DOHH2 (cell line): ENCODE measurements at regions not wholly inside any gene's neighbourhood (a gene's known extent, or its start where the extent isn't known, plus 50 kb on each side); places are given as distances from the start of the nearest gene placed in this dataset.
"Not testable (repeated sequence)": the region's sequence is repeated elsewhere in the genome, so short reads cannot be mapped to it uniquely, and the experiment has no call there.

Experiments used
- H3F3A ChIP-seq: fragments of 200-600 bp; sonication (generic), shearing (Covaris generic); 2 replicates; pipeline ENCODE4 v1.6.0; 2016; ENCODE audit warnings: antibody characterized with exemption, mild to moderate bottlenecking; ENCODE audit not compliant: control insufficient read depth, insufficient read depth
- H3K27ac ChIP-seq: fragments of 200-600 bp; sonication (generic); 2 replicates; pipeline ENCODE4 v1.5.1; 2014; ENCODE audit warnings: low read depth, mild to moderate bottlenecking, low read length, moderate library complexity
- H3K27me3 ChIP-seq: fragments of 200-600 bp; sonication (generic); 2 replicates; pipeline ENCODE4 v1.6.1; 2014; ENCODE audit warnings: mild to moderate bottlenecking, low read length, mixed read lengths; ENCODE audit not compliant: control insufficient read depth
- H3K36me3 ChIP-seq: fragments of 200-600 bp; sonication (generic); 2 replicates; pipeline ENCODE4 v1.6.1; 2014; ENCODE audit warnings: mild to moderate bottlenecking, low read length, moderate library complexity, mixed read lengths; ENCODE audit not compliant: control insufficient read depth
- H3K4me1 ChIP-seq: fragments of 200-600 bp; sonication (generic); 2 replicates; pipeline ENCODE4 v1.6.1; 2014; ENCODE audit warnings: mild to moderate bottlenecking, low read length, mixed read lengths; ENCODE audit not compliant: control insufficient read depth
- H3K4me2 ChIP-seq: fragments of 200-600 bp; sonication (generic); 2 replicates; pipeline ENCODE4 v1.6.0; 2014; ENCODE audit warnings: mild to moderate bottlenecking, low read length, moderate library complexity
- H3K4me3 ChIP-seq: fragments of 200-600 bp; sonication (generic); 2 replicates; pipeline ENCODE4 v1.5.1; 2014; ENCODE audit warnings: mild to moderate bottlenecking, low read length, mixed read lengths
- H3K79me2 ChIP-seq: fragments of 200-600 bp; sonication (generic); 2 replicates; pipeline ENCODE4 v1.6.1; 2014; ENCODE audit warnings: mild to moderate bottlenecking, low read length, mixed read lengths; ENCODE audit not compliant: control insufficient read depth
- H3K9me2 ChIP-seq: fragments of 200-600 bp; sonication (generic); replicated peaks from 2 replicates; pipeline ENCODE4 v1.6.1; 2014; ENCODE audit warnings: mild to moderate bottlenecking, low read length, mixed read lengths; ENCODE audit not compliant: control insufficient read depth
- H3K9me3 ChIP-seq: fragments of 200-600 bp; sonication (generic); 2 replicates; pipeline ENCODE4 v1.6.1; 2014; ENCODE audit warnings: antibody characterized with exemption, low read length, mixed read lengths; ENCODE audit not compliant: control insufficient read depth, insufficient read depth
- H4K20me1 ChIP-seq: fragments of 200-600 bp; sonication (generic); 2 replicates; pipeline ENCODE4 v1.6.0; 2014; ENCODE audit warnings: low read depth, mild to moderate bottlenecking, antibody characterized with exemption, low read length, moderate library complexity; ENCODE audit not compliant: control insufficient read depth, insufficient read depth
- EZH2phosphoT487 ChIP-seq: fragments of 200-600 bp; sonication (generic); IDR thresholded peaks from 2 replicates; pipeline ENCODE4 v1.6.1; 2017; ENCODE audit warnings: borderline replicate concordance, mild to moderate bottlenecking, antibody characterized with exemption, low read length, moderate library complexity, mixed read lengths
- TF ChIP-seq, protein P1 (sequence below): fragments of 200-600 bp; sonication (generic); IDR thresholded peaks from one replicate; pipeline ENCODE4 v1.5.1; 2014; ENCODE audit warnings: antibody characterized with exemption, mild to moderate bottlenecking, low read depth, low read length; ENCODE audit not compliant: poor library complexity, severe bottlenecking

DNA sequence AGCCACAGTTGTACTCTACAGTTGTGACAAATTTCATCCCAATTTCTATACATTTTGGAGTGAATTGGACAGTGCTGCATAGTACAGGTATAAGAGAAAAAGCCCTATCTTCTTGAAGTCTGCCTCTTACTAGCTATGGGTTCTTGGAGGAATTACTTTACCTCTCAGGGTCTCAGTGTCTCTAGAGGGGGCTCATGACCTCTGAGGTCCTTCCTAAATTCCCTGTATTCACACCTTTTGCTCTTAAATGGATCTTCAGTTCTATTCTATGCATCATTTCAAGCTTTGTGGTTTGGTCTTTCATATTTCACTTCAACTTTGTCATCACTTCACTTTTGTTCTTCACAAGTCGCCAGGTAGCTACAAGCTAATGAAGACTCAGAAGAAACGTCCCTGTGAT is 71.2 kb upstream of the ERCC4 start:
- Histone ChIP-seq H3K27ac (no peak overlapping the region), H3K4me2 (no peak overlapping the region), H3K9me2 (no peaks in the 10 kb centered on the region), H3K4me3 (no peak overlapping the region), H3K4me1 (no peaks in the 10 kb centered on the region), H3K79me2 (no peaks in the 10 kb centered on the region), H4K20me1 (no peaks in the 10 kb centered on the region), H3K36me3 (no peaks in the 10 kb centered on the region), H3K27me3 (peaks cover 7% of the 10 kb centered on the region; the same call in 1 of the 2 replicates), H3F3A (no peaks in the 10 kb centered on the region), H3K9me3 (no peaks in the 10 kb centered on the region)
- TF ChIP-seq EZH2phosphoT487 = no peak
- TF ChIP-seq, protein P1, sequence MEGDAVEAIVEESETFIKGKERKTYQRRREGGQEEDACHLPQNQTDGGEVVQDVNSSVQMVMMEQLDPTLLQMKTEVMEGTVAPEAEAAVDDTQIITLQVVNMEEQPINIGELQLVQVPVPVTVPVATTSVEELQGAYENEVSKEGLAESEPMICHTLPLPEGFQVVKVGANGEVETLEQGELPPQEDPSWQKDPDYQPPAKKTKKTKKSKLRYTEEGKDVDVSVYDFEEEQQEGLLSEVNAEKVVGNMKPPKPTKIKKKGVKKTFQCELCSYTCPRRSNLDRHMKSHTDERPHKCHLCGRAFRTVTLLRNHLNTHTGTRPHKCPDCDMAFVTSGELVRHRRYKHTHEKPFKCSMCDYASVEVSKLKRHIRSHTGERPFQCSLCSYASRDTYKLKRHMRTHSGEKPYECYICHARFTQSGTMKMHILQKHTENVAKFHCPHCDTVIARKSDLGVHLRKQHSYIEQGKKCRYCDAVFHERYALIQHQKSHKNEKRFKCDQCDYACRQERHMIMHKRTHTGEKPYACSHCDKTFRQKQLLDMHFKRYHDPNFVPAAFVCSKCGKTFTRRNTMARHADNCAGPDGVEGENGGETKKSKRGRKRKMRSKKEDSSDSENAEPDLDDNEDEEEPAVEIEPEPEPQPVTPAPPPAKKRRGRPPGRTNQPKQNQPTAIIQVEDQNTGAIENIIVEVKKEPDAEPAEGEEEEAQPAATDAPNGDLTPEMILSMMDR = no peak

DNA sequence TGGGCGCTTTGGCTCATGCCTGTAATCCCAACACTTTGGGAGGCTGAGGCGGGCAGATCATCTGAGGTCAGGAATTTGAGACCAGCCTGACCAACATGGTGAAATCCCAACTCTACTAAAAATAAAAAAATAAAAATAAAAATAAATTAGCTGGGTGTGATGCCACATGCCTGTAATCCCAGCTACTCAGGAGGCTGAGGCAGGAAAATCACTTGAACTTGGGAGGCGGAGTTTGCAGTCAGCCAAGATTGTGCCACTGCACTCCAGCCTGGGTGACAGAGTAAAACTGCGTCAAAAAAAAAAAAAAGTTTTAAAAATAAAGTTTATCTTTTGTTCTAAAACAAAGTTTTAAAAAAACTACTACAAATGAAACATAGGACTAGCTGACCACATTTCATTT is 69.8 kb upstream of the ERCC4 start:
- H3F3A ChIP-seq, H3K27me3 ChIP-seq, H3K4me3 ChIP-seq, H3K9me3 ChIP-seq, H3K4me2 ChIP-seq, H4K20me1 ChIP-seq, H3K27ac ChIP-seq, H3K36me3 ChIP-seq, H3K79me2 ChIP-seq, H3K9me2 ChIP-seq, H3K4me1 ChIP-seq: not testable (repeated sequence)

DNA sequence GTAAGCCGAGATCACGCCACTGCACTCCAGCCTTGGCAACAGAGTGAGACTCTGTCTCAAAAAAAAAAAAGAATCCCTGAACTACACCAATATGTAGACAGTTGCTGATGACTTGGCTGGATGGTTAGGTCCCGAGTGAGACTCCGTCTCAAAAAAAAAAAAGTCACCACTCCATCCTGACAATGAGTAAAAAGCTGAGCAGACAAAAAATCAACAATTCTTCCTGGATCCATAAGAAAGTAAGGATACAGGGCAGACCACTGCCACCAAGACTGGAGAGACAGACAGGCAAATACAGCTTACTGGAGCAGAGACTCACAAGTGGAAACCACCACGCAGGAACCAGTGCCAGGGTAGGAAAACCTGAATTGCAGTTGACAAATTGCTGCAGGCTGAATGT is 67.1 kb upstream of the ERCC4 start:
- H3K4me1 ChIP-seq = no peaks in the 10 kb centered on the region
- TF ChIP-seq EZH2phosphoT487 = no peak
- TF ChIP-seq, protein P1 = no peak
- no peaks in the 10 kb centered on the region for H3K79me2 ChIP-seq
- no peaks in the 10 kb centered on the region for H4K20me1 ChIP-seq
- H3K36me3 ChIP-seq = no peaks in the 10 kb centered on the region
- H3K27me3 ChIP-seq = peaks cover 5% of the 10 kb centered on the region; the same call in 1 of the 2 replicates
- H3K4me3 ChIP-seq = no peak overlapping the region
- H3K4me2 ChIP-seq = no peak overlapping the region
- H3K9me3 ChIP-seq = no peaks in the 10 kb centered on the region
- no peak overlapping the region for H3K27ac ChIP-seq
- no peaks in the 10 kb centered on the region for H3F3A ChIP-seq
- H3K9me2 ChIP-seq = no peaks in the 10 kb centered on the region

DNA sequence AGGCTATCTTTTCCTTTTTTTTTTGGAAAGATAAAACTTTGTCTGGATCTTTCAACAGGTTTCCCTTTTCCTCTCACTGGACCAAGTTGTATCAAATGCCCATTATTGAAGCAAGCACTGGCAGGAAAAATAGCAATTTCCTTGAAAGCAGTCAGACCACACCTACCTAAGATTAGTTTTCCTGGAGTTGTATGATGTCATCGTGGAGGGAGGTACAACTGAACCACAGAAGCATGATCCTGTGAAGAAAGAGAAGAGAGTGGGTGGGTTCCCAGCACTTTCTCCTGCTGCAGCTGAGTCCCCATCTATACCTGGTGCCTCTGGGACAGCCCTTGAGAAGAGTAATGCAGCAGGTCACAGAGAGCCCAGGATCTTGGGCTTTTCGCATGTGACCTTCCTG is 63.6 kb upstream of the ERCC4 start:
- no peaks in the 10 kb centered on the region for H3K36me3 ChIP-seq
- no peaks in the 10 kb centered on the region for H3K4me1 ChIP-seq
- TF ChIP-seq, protein P1 = no peak
- TF ChIP-seq EZH2phosphoT487 = no peak
- H4K20me1 ChIP-seq = no peaks in the 10 kb centered on the region
- H3K4me2 ChIP-seq = no peak overlapping the region
- H3K4me3 ChIP-seq = no peak overlapping the region
- no peaks in the 10 kb centered on the region for H3K9me2 ChIP-seq
- peaks cover 11% of the 10 kb centered on the region; the same call in 1 of the 2 replicates for H3K27me3 ChIP-seq
- no peak overlapping the region for H3K27ac ChIP-seq
- no peaks in the 10 kb centered on the region for H3F3A ChIP-seq
- no peaks in the 10 kb centered on the region for H3K9me3 ChIP-seq
- H3K79me2 ChIP-seq = no peaks in the 10 kb centered on the region
